Keratinocyte (primary cell): ENCODE measurements at regions not wholly inside any gene's neighbourhood (a gene's known extent, or its start where the extent isn't known, plus 50 kb on each side); places are given as distances from the start of the nearest gene placed in this dataset.

Source experiments
- DNase-seq: peaks from one replicate; pipeline ENCODE4 v3.0.0-alpha.2; 2011; ENCODE audit warnings: low read depth, missing footprints, low spot score
- FAIRE-seq: peaks from 2 replicates; lab custom pipeline; 2011; peaks lifted over from hg19 to GRCh38; lab: Jason Lieb, UNC
- H2AFZ ChIP-seq: 2 replicates; pipeline ENCODE4 v1.6.0; 2012; ENCODE audit warnings: low read length, control low read depth, inconsistent platforms; ENCODE audit not compliant: control insufficient read depth
- H3K27ac ChIP-seq: 2 replicates; pipeline ENCODE4 v1.5.1; 2011; ENCODE audit warnings: low read length; ENCODE audit not compliant: control insufficient read depth, insufficient read depth
- H3K27me3 ChIP-seq: 3 replicates; pipeline ENCODE4 v1.6.0; 2011; ENCODE audit warnings: low read length; ENCODE audit not compliant: control insufficient read depth, insufficient read depth; ENCODE audit errors: extremely low read depth
- H3K36me3 ChIP-seq, 2 experiments: 2 replicates in 1 of 2; 3 replicates in 1 of 2; pipeline ENCODE4 v1.5.1; 2011; ENCODE audit warnings: low read length in 2 of 2, mild to moderate bottlenecking in 1 of 2; ENCODE audit not compliant: control insufficient read depth in 2 of 2, insufficient read depth in 2 of 2; ENCODE audit errors: extremely low read depth in 1 of 2
- H3K4me1 ChIP-seq: 3 replicates; pipeline ENCODE4 v1.5.1; 2011; ENCODE audit warnings: low read length; ENCODE audit not compliant: control insufficient read depth, insufficient read depth; ENCODE audit errors: extremely low read depth
- H3K4me2 ChIP-seq: 3 replicates; pipeline ENCODE4 v1.6.0; 2011; ENCODE audit warnings: low read depth, low read length; ENCODE audit not compliant: control insufficient read depth, insufficient read depth; ENCODE audit errors: extremely low read depth
- H3K4me3 ChIP-seq, 3 experiments: fragments of 200-600 bp in 1 of 3; sonication (generic) in 1 of 3; 2 replicates in 2 of 3; 3 replicates in 1 of 3; pipeline ENCODE4 v1.5.1; 2011 to 2016; ENCODE audit warnings: low read length in 3 of 3, mild to moderate bottlenecking in 3 of 3, control low read depth in 2 of 3, inconsistent platforms in 1 of 3, low read depth in 1 of 3, mixed read lengths in 1 of 3, mixed run types in 1 of 3, moderate library complexity in 1 of 3; ENCODE audit not compliant: control insufficient read depth in 2 of 3, insufficient read depth in 2 of 3; ENCODE audit errors: extremely low read depth in 1 of 3
- H3K79me2 ChIP-seq: 2 replicates; pipeline ENCODE4 v1.6.0; 2012; ENCODE audit warnings: low read length; ENCODE audit not compliant: control insufficient read depth, insufficient read depth
- H3K9ac ChIP-seq: 3 replicates; pipeline ENCODE4 v1.6.0; 2011; ENCODE audit warnings: low read length; ENCODE audit not compliant: control insufficient read depth, insufficient read depth; ENCODE audit errors: extremely low read depth
- H3K9me1 ChIP-seq: 3 replicates; pipeline ENCODE4 v1.6.0; 2011; ENCODE audit warnings: low read length; ENCODE audit not compliant: control insufficient read depth, insufficient read depth; ENCODE audit errors: extremely low read depth
- H3K9me3 ChIP-seq: 2 replicates; pipeline ENCODE4 v1.5.1; 2012; ENCODE audit warnings: low read depth, low read length; ENCODE audit not compliant: control insufficient read depth
- H4K20me1 ChIP-seq: 3 replicates; pipeline ENCODE4 v1.6.0; 2011; ENCODE audit warnings: low read length; ENCODE audit not compliant: control insufficient read depth, insufficient read depth; ENCODE audit errors: extremely low read depth
- CTCF ChIP-seq, 3 experiments: IDR thresholded peaks in 1 of 3; conservative IDR thresholded peaks in 1 of 3; optimal IDR thresholded peaks in 1 of 3; 2 replicates in 2 of 3; 3 replicates in 1 of 3; pipeline versions ENCODE3 to v1.5.1; 2011; ENCODE audit warnings: low read length in 3 of 3, mild to moderate bottlenecking in 3 of 3, moderate library complexity in 2 of 3, control low read depth in 1 of 3, inconsistent platforms in 1 of 3; ENCODE audit not compliant: insufficient read depth in 2 of 3; ENCODE audit errors: extremely low read depth in 1 of 3
- EZH2 ChIP-seq: IDR thresholded peaks from one replicate; pipeline ENCODE4 v1.6.1; 2012; ENCODE audit warnings: inconsistent platforms, mild to moderate bottlenecking, low read length, moderate library complexity
- dilution Hi-C: fragments of 300-500 bp; cut with MboI; formaldehyde crosslinking; loops from one replicate; pipeline ENCODE4 v1.7.0; 2020; ENCODE audit warnings: low sequenced_read_pairs; ENCODE audit not compliant: extremely low pct_ligation_motif_present

- no peak for FAIRE-seq
- TF ChIP-seq EZH2 = no peak
- no peak for TF ChIP-seq CTCF (optimal IDR thresholded peaks at IDR 0.05 in 1 of 3, IDR thresholded peaks at IDR 0.05 in 1 of 3, conservative IDR thresholded peaks at IDR 0.05 in 1 of 3; ENCODE audit: extremely low read depth in 1 of 3, insufficient read depth in 2 of 3, low read length in 3 of 3)
- Histone ChIP-seq H3K4me1 (no peaks in the 10 kb centered on the region), H3K36me3 (no peaks in the 10 kb centered on the region), H3K79me2 (no peaks in the 10 kb centered on the region), H3K4me3 (no peak overlapping the region), H3K9me3 (no peaks in the 10 kb centered on the region), H3K9me1 (no peaks in the 10 kb centered on the region), H3K4me2 (no peak overlapping the region), H3K27ac (no peak overlapping the region), H2AFZ (no peak overlapping the region), H4K20me1 (no peaks in the 10 kb centered on the region), H3K27me3 (no peaks in the 10 kb centered on the region), H3K9ac (no peak overlapping the region)
- no peak for DNase-seq
- dilution Hi-C loops = no loop called here
Measured at GRCh38 chr5:1736889-1737711, 62.5 kb downstream of the MRPL36 start.

- no peak overlapping the region for H3K9ac ChIP-seq
- DNase-seq (no peak), FAIRE-seq (no peak)
Measured at GRCh38 chr5:1736065-1736464, 63.6 kb downstream of the MRPL36 start.

More at GRCh38 chr5:1736065-1736464, 63.6 kb downstream of the MRPL36 start:
- H3K79me2 ChIP-seq = no peaks in the 10 kb centered on the region
- no peaks in the 10 kb centered on the region for H3K4me1 ChIP-seq
- no peaks in the 10 kb centered on the region for H3K36me3 ChIP-seq
- dilution Hi-C loops = no loop called here
- no peak overlapping the region for H2AFZ ChIP-seq
- H3K4me2 ChIP-seq = no peak overlapping the region
- no peaks in the 10 kb centered on the region for H4K20me1 ChIP-seq
- no peak overlapping the region for H3K4me3 ChIP-seq
- H3K27ac ChIP-seq = no peak overlapping the region
- no peak for TF ChIP-seq CTCF (optimal IDR thresholded peaks at IDR 0.05 in 1 of 3, IDR thresholded peaks at IDR 0.05 in 1 of 3, conservative IDR thresholded peaks at IDR 0.05 in 1 of 3; ENCODE audit: extremely low read depth in 1 of 3, insufficient read depth in 2 of 3, low read length in 3 of 3)
- TF ChIP-seq EZH2 = no peak
- no peaks in the 10 kb centered on the region for H3K9me1 ChIP-seq
- no peaks in the 10 kb centered on the region for H3K9me3 ChIP-seq
- H3K27me3 ChIP-seq = no peaks in the 10 kb centered on the region
